ENCODE measurements at regions not wholly inside any gene's neighbourhood (a gene's known extent, or its start where the extent isn't known, plus 50 kb on each side); places are given as distances from the start of the nearest gene placed in this dataset.

DNA sequence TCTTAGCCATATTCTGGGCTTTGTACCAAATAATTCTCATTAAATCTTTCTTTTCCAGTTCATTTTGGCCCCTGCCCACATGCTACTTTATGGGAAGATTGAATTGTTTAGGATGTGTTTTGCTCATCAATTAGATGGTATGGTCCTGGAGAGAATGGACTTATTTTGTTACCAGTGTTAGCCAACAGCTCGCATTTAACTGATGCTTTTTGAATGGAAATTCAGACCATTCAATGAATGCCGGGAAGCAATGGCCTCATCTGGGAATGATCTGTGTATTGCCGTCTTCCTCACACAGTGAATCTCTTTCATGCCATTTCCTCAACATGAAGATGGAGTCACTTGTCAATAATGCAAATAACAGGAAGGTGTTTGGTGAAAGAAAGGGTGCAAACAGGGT lies 370.6 kb upstream of the PIK3R1 start:
- WGBS (ENCODE audit: insufficient coverage, insufficient replicate concordance, low lambda C conversion rate, missing lambda C conversion rate): 56% methylated on average over 3 of the region's 3 CpGs
- Histone ChIP-seq H3K27ac (ENCODE audit: control insufficient read depth, insufficient read depth) (no peak overlapping the region), H3K4me1 (ENCODE audit: control insufficient read depth, insufficient read depth, low read length) (no peaks in the 10 kb centered on the region), H2AFZ (ENCODE audit: control insufficient read depth, low read depth, low read length) (no peak overlapping the region), H3K27me3 (replicated peaks in 1 of 2; ENCODE audit: control insufficient read depth in 2 of 2, insufficient read depth in 2 of 2, low read length in 1 of 2) (no peaks in the 10 kb centered on the region), H3K79me2 (ENCODE audit: control insufficient read depth, insufficient read depth, low read length) (no peaks in the 10 kb centered on the region), H3K36me3 (ENCODE audit: control insufficient read depth in 2 of 2, insufficient read depth in 2 of 2, low read length in 1 of 2) (no peaks in the 10 kb centered on the region), H3K9me3 (replicated peaks; ENCODE audit: control insufficient read depth, insufficient read depth, low read length) (no peaks in the 10 kb centered on the region), H3K4me2 (ENCODE audit: control insufficient read depth, insufficient read depth) (no peak overlapping the region), H3K4me3 (no peak overlapping the region), H4K20me1 (ENCODE audit: control insufficient read depth, insufficient read depth) (no peaks in the 10 kb centered on the region), H3K9ac (ENCODE audit: control insufficient read depth, insufficient read depth, low read length) (no peak overlapping the region)
- POLR2A ChIA-PET: no interaction called here
- in situ Hi-C loops (cut with MboI): no loop called here
- CTCF ChIA-PET: interaction anchor here (0.9 kb wide), 1 partner anchor 408 kb away, joined by 4 read pairs; no protein-coding TSS in a partner anchor
- BruUV-seq (replicated peaks): no TSS peak
- RAD21 ChIA-PET (ENCODE audit: unreplicated experiment): no interaction called here
- SMC1A ChIA-PET (ENCODE audit: uncharacterized antibody, unreplicated experiment): no interaction called here
- ATAC-seq: no peak
- intact Hi-C loops (cut with micrococcal nuclease; ENCODE audit: unreplicated experiment): no loop called here
- no peak for FAIRE-seq
- DNase-seq (ENCODE audit: low read depth, low spot score): no peak
- no peak for TF ChIP-seq ASH2L (IDR thresholded peaks at IDR 0.05; ENCODE audit: borderline replicate concordance, low read depth)
- TF ChIP-seq RB1 (IDR thresholded peaks at IDR 0.05; ENCODE audit: borderline replicate concordance): no peak
- no peak for TF ChIP-seq TAF1 (IDR thresholded peaks at IDR 0.05; ENCODE audit: borderline replicate concordance, low read depth, low read length)
- TF ChIP-seq, protein P1, sequence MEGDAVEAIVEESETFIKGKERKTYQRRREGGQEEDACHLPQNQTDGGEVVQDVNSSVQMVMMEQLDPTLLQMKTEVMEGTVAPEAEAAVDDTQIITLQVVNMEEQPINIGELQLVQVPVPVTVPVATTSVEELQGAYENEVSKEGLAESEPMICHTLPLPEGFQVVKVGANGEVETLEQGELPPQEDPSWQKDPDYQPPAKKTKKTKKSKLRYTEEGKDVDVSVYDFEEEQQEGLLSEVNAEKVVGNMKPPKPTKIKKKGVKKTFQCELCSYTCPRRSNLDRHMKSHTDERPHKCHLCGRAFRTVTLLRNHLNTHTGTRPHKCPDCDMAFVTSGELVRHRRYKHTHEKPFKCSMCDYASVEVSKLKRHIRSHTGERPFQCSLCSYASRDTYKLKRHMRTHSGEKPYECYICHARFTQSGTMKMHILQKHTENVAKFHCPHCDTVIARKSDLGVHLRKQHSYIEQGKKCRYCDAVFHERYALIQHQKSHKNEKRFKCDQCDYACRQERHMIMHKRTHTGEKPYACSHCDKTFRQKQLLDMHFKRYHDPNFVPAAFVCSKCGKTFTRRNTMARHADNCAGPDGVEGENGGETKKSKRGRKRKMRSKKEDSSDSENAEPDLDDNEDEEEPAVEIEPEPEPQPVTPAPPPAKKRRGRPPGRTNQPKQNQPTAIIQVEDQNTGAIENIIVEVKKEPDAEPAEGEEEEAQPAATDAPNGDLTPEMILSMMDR (IDR thresholded peaks at IDR 0.05 in 2 of 3, conservative IDR thresholded peaks at IDR 0.05 in 1 of 3; ENCODE audit: control insufficient read depth in 2 of 3, extremely low read depth in 1 of 3, insufficient read depth in 1 of 3, low read depth in 3 of 3, low read length in 3 of 3): no peak
- no peak for TF ChIP-seq MTA2 (IDR thresholded peaks at IDR 0.05; ENCODE audit: low read depth)
- TF ChIP-seq, protein P2, sequence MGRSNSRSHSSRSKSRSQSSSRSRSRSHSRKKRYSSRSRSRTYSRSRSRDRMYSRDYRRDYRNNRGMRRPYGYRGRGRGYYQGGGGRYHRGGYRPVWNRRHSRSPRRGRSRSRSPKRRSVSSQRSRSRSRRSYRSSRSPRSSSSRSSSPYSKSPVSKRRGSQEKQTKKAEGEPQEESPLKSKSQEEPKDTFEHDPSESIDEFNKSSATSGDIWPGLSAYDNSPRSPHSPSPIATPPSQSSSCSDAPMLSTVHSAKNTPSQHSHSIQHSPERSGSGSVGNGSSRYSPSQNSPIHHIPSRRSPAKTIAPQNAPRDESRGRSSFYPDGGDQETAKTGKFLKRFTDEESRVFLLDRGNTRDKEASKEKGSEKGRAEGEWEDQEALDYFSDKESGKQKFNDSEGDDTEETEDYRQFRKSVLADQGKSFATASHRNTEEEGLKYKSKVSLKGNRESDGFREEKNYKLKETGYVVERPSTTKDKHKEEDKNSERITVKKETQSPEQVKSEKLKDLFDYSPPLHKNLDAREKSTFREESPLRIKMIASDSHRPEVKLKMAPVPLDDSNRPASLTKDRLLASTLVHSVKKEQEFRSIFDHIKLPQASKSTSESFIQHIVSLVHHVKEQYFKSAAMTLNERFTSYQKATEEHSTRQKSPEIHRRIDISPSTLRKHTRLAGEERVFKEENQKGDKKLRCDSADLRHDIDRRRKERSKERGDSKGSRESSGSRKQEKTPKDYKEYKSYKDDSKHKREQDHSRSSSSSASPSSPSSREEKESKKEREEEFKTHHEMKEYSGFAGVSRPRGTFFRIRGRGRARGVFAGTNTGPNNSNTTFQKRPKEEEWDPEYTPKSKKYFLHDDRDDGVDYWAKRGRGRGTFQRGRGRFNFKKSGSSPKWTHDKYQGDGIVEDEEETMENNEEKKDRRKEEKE (IDR thresholded peaks at IDR 0.05): no peak
- TF ChIP-seq, protein P3, sequence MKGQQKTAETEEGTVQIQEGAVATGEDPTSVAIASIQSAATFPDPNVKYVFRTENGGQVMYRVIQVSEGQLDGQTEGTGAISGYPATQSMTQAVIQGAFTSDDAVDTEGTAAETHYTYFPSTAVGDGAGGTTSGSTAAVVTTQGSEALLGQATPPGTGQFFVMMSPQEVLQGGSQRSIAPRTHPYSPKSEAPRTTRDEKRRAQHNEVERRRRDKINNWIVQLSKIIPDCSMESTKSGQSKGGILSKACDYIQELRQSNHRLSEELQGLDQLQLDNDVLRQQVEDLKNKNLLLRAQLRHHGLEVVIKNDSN (IDR thresholded peaks at IDR 0.05; ENCODE audit: borderline replicate concordance, extremely low read length, insufficient read depth, low read depth, low read length): no peak
- TF ChIP-seq, protein P4, sequence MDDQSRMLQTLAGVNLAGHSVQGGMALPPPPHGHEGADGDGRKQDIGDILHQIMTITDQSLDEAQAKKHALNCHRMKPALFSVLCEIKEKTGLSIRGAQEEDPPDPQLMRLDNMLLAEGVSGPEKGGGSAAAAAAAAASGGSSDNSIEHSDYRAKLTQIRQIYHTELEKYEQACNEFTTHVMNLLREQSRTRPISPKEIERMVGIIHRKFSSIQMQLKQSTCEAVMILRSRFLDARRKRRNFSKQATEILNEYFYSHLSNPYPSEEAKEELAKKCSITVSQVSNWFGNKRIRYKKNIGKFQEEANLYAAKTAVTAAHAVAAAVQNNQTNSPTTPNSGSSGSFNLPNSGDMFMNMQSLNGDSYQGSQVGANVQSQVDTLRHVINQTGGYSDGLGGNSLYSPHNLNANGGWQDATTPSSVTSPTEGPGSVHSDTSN (IDR thresholded peaks at IDR 0.05; ENCODE audit: insufficient replicate concordance, low read depth, low read length): no peak
- TF ChIP-seq MTA3 (IDR thresholded peaks at IDR 0.05; ENCODE audit: borderline replicate concordance, low read length): no peak
- no peak for TF ChIP-seq TBL1XR1 (IDR thresholded peaks at IDR 0.05; ENCODE audit: low read depth, low read length)
- TF ChIP-seq SUPT20H (IDR thresholded peaks at IDR 0.05; ENCODE audit: borderline replicate concordance, control insufficient read depth, low read depth, low read length): no peak
- no peak for TF ChIP-seq PAX8 (IDR thresholded peaks at IDR 0.05)
- TF ChIP-seq, protein P5, sequence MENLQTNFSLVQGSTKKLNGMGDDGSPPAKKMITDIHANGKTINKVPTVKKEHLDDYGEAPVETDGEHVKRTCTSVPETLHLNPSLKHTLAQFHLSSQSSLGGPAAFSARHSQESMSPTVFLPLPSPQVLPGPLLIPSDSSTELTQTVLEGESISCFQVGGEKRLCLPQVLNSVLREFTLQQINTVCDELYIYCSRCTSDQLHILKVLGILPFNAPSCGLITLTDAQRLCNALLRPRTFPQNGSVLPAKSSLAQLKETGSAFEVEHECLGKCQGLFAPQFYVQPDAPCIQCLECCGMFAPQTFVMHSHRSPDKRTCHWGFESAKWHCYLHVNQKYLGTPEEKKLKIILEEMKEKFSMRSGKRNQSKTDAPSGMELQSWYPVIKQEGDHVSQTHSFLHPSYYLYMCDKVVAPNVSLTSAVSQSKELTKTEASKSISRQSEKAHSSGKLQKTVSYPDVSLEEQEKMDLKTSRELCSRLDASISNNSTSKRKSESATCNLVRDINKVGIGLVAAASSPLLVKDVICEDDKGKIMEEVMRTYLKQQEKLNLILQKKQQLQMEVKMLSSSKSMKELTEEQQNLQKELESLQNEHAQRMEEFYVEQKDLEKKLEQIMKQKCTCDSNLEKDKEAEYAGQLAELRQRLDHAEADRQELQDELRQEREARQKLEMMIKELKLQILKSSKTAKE (IDR thresholded peaks at IDR 0.05; ENCODE audit: low read depth, poor library complexity, severe bottlenecking): no peak
- no peak for TF ChIP-seq EP300 (IDR thresholded peaks at IDR 0.05; ENCODE audit: borderline replicate concordance in 1 of 2, control insufficient read depth in 1 of 2, low read depth in 2 of 2, low read length in 2 of 2)
- no peak for TF ChIP-seq NR2C1 (IDR thresholded peaks at IDR 0.05)
